MM.1S (cell line): ENCODE measurements at regions not wholly inside any gene's neighbourhood (a gene's known extent, or its start where the extent isn't known, plus 50 kb on each side); places are given as distances from the start of the nearest gene placed in this dataset.

Source experiments
- DNase-seq: peaks from one replicate; pipeline ENCODE4 v3.0.0-alpha.2; 2015
- H2AFZ ChIP-seq: fragments of 300-600 bp; sonication (generic); 2 replicates; pipeline ENCODE4 v1.6.0; 2016; ENCODE audit warnings: antibody characterized with exemption, low read length
- H3F3A ChIP-seq: fragments of 300-600 bp; sonication (generic); 2 replicates; pipeline ENCODE4 v1.6.1; 2016; ENCODE audit warnings: mild to moderate bottlenecking, antibody characterized with exemption, low read length, moderate library complexity, mixed read lengths; ENCODE audit not compliant: insufficient read depth
- H3K27ac ChIP-seq: fragments of 300-600 bp; sonication (generic); 2 replicates; pipeline ENCODE4 v1.5.1; 2016; ENCODE audit warnings: mild to moderate bottlenecking, low read length
- H3K27me3 ChIP-seq: fragments of 300-600 bp; sonication (generic); replicated peaks from 2 replicates; pipeline ENCODE4 v1.6.0; 2016; ENCODE audit warnings: low read length; ENCODE audit not compliant: insufficient read depth
- H3K36me3 ChIP-seq: fragments of 300-600 bp; sonication (generic); replicated peaks from 2 replicates; pipeline ENCODE4 v1.6.1; 2016; ENCODE audit warnings: mild to moderate bottlenecking, low read length, mixed read lengths; ENCODE audit not compliant: insufficient read depth
- H3K4me1 ChIP-seq: fragments of 300-600 bp; sonication (generic); 2 replicates; pipeline ENCODE4 v1.6.1; 2016; ENCODE audit warnings: low read length, mixed read lengths
- H3K4me2 ChIP-seq: fragments of 300-600 bp; sonication (generic); 2 replicates; pipeline ENCODE4 v1.6.0; 2016; ENCODE audit warnings: low read depth, low read length
- H3K4me3 ChIP-seq: fragments of 300-600 bp; sonication (generic); 2 replicates; pipeline ENCODE4 v1.5.1; 2016; ENCODE audit warnings: low read length, mixed read lengths
- H3K79me2 ChIP-seq: fragments of 300-600 bp; sonication (generic); 2 replicates; pipeline ENCODE4 v1.6.1; 2016; ENCODE audit warnings: mixed run types, low read length, mixed read lengths
- H3K9ac ChIP-seq: fragments of 300-600 bp; sonication (generic); 2 replicates; pipeline ENCODE4 v1.6.1; 2016; ENCODE audit warnings: low read length, mixed read lengths
- H3K9me2 ChIP-seq: fragments of 300-600 bp; sonication (generic); replicated peaks from 2 replicates; pipeline ENCODE4 v1.6.1; 2016; ENCODE audit warnings: mild to moderate bottlenecking, low read length, mixed read lengths; ENCODE audit not compliant: insufficient read depth
- H3K9me3 ChIP-seq: fragments of 300-600 bp; sonication (generic); replicated peaks from 2 replicates; pipeline ENCODE4 v1.6.1; 2016; ENCODE audit warnings: mild to moderate bottlenecking, low read length, mixed read lengths; ENCODE audit not compliant: insufficient read depth
- H4K20me1 ChIP-seq: fragments of 300-600 bp; sonication (generic); 2 replicates; pipeline ENCODE4 v1.6.1; 2016; ENCODE audit warnings: mild to moderate bottlenecking, low read length, moderate library complexity, mixed read lengths; ENCODE audit not compliant: insufficient read depth
- EZH2 ChIP-seq: fragments of 300-600 bp; sonication (generic); optimal IDR thresholded peaks from 2 replicates; pipeline ENCODE3; 2017; ENCODE audit warnings: low read depth, mild to moderate bottlenecking, antibody characterized with exemption, low read length, mixed read lengths
- EZH2phosphoT487 ChIP-seq: fragments of 300-600 bp; sonication (generic); IDR thresholded peaks from 2 replicates; pipeline ENCODE4 v1.6.1; 2018; ENCODE audit warnings: antibody characterized with exemption, low read length
- TF ChIP-seq, protein P1 (sequence below): fragments of 300-600 bp; sonication (generic); IDR thresholded peaks from 2 replicates; pipeline ENCODE4 v1.5.1; 2016; ENCODE audit warnings: antibody characterized with exemption, low read length, mixed read lengths

DNA sequence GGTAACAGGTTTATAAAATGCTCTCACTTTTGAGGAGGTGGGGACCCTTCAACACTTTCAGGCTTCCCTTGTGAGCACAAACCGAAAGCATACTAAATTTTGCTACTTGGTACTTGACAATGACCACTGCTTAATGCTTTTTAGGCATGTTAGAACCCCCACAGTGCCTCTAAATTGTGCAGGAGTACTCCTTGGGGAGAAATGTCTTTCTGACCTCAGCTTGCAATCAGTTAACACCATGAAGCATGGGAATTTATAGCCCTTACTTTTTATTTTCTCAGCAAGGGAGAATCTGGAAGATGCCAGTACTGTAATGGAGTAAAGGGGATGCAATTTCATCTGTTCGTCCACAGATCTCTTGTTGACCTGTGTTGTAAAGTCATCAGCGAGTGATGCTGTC is 308.9 kb upstream of the TBC1D5 start:
- H3K36me3 ChIP-seq: no peaks in the 10 kb centered on the region

DNA sequence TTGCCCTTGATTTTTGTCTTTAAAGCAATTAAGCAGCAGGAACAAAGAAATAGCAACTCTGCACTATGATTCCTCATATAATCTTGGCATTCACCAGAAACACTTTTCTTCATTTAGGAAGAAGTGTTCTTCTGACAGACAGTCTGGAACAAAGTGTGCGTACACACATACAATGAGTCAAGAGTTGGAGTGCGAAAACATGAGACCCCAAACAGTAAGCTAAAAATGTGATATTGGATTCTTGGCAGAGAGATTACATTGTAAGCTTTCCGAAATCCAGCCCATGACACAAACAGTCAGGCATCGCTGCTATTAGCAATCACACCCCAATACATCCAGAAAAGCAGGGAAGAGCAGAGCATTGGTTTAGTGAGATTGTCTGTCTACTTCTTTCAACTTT is 306.7 kb upstream of the TBC1D5 start:
- Histone ChIP-seq H3K27ac (no peak overlapping the region), H3K27me3 (no peaks in the 10 kb centered on the region), H2AFZ (no peak overlapping the region), H3K4me1 (no peaks in the 10 kb centered on the region), H3K79me2 (no peaks in the 10 kb centered on the region), H3F3A (no peaks in the 10 kb centered on the region), H3K4me2 (no peak overlapping the region), H3K9me3 (no peaks in the 10 kb centered on the region), H3K4me3 (no peak overlapping the region), H4K20me1 (no peaks in the 10 kb centered on the region), H3K9me2 (no peaks in the 10 kb centered on the region), H3K36me3 (no peaks in the 10 kb centered on the region), H3K9ac (no peak overlapping the region)
- no peak for DNase-seq
- TF ChIP-seq, protein P1, sequence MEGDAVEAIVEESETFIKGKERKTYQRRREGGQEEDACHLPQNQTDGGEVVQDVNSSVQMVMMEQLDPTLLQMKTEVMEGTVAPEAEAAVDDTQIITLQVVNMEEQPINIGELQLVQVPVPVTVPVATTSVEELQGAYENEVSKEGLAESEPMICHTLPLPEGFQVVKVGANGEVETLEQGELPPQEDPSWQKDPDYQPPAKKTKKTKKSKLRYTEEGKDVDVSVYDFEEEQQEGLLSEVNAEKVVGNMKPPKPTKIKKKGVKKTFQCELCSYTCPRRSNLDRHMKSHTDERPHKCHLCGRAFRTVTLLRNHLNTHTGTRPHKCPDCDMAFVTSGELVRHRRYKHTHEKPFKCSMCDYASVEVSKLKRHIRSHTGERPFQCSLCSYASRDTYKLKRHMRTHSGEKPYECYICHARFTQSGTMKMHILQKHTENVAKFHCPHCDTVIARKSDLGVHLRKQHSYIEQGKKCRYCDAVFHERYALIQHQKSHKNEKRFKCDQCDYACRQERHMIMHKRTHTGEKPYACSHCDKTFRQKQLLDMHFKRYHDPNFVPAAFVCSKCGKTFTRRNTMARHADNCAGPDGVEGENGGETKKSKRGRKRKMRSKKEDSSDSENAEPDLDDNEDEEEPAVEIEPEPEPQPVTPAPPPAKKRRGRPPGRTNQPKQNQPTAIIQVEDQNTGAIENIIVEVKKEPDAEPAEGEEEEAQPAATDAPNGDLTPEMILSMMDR: no peak
- TF ChIP-seq EZH2 (no peak), EZH2phosphoT487 (no peak)

More for the DNA sequence above, 308.9 kb upstream of the TBC1D5 start:
- H3K79me2 ChIP-seq: no peaks in the 10 kb centered on the region
- TF ChIP-seq, protein P1: no peak
- H3F3A ChIP-seq: no peaks in the 10 kb centered on the region
- H3K4me1 ChIP-seq: no peaks in the 10 kb centered on the region
- no peaks in the 10 kb centered on the region for H3K9me2 ChIP-seq
- H3K4me3 ChIP-seq: no peak overlapping the region
- no peak overlapping the region for H2AFZ ChIP-seq
- no peaks in the 10 kb centered on the region for H3K27me3 ChIP-seq
- no peak overlapping the region for H3K9ac ChIP-seq
- no peaks in the 10 kb centered on the region for H4K20me1 ChIP-seq
- H3K4me2 ChIP-seq: no peak overlapping the region
- H3K9me3 ChIP-seq: no peaks in the 10 kb centered on the region
- no peak for DNase-seq
- H3K27ac ChIP-seq: no peak overlapping the region

DNA sequence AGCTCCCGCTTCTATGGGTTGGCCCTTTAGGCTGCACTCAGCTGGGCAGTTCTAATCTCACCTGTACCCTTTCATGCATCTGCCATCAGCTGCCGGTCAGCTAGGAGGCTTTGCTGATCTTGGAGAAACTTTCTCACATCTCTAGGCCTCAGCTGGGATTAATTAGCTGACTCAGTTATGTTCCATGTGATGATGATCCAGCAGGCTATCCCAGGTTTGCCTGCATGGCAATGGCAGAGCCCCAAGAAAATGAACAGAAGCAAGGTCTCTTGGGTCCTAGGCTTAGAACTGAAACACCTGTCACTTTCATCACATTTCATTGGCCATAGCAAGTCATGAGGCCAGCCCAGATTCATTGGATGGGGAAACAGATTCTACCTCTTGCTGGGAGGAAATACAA is 304.6 kb upstream of the TBC1D5 start:
- Histone ChIP-seq H4K20me1 (no peaks in the 10 kb centered on the region), H3F3A (no peaks in the 10 kb centered on the region), H3K27ac (no peak overlapping the region), H3K36me3 (no peaks in the 10 kb centered on the region), H3K9ac (no peak overlapping the region), H2AFZ (no peak overlapping the region), H3K4me1 (no peaks in the 10 kb centered on the region), H3K79me2 (no peaks in the 10 kb centered on the region), H3K27me3 (no peaks in the 10 kb centered on the region), H3K9me2 (no peaks in the 10 kb centered on the region), H3K4me3 (no peak overlapping the region), H3K4me2 (no peak overlapping the region), H3K9me3 (no peaks in the 10 kb centered on the region)
- TF ChIP-seq EZH2 (no peak), EZH2phosphoT487 (no peak)
- TF ChIP-seq, protein P1: no peak
- no peak for DNase-seq
